ENCODE measurements at regions not wholly inside any gene's neighbourhood (a gene's known extent, or its start where the extent isn't known, plus 50 kb on each side); places are given as distances from the start of the nearest gene placed in this dataset.

DNA sequence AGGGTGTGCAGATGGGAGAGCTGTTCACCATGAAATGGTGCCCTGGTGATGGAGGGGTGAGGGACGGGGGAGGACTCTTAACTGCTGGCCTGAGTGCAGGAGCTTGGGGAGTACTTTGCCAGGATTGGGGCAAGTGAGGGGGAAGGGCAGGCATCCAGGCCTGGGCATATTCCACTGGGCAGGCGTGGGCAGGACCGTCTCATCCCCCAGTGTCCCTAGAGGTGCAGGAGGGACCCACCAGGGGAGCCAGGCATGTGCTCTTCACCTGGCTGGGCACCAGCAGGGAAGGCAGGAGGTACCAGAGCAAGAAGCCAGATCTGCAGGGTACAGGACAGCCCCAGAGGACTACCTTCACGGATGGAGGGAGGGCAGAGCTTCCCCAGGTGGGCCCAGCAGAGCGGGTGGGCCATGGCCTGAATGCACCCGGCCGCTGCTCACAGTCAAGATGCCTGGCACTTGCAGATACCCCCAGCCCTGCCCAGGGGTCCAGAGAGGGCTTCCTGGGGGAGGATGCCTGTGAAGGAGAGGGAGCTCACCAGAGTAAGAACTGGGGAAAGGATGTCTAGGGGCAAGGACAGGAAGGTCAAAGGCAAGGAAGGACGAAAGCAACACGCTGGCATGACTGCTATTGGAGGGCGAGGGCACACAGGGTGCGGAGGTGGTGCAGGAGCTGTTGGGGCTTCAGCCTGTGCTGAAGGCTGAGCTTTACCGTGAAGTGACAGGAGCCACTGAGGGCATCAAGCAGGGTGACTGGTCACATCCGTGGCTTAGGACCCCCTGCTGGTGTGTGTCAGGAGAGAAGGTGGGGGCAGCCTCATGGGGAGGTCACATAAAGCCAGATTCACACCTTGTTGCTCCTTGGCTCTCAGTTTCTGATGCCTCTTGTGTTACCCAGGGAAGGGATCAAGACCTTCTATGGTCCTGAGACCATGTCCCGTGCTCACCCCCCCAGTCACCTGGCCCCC lies 68.2 kb upstream of the NKX1-1 start:
- no peaks in the 10 kb centered on the region for H3K4me1 Mint-ChIP-seq (ENCODE audit: low read depth)
- TF ChIP-seq, protein P1, sequence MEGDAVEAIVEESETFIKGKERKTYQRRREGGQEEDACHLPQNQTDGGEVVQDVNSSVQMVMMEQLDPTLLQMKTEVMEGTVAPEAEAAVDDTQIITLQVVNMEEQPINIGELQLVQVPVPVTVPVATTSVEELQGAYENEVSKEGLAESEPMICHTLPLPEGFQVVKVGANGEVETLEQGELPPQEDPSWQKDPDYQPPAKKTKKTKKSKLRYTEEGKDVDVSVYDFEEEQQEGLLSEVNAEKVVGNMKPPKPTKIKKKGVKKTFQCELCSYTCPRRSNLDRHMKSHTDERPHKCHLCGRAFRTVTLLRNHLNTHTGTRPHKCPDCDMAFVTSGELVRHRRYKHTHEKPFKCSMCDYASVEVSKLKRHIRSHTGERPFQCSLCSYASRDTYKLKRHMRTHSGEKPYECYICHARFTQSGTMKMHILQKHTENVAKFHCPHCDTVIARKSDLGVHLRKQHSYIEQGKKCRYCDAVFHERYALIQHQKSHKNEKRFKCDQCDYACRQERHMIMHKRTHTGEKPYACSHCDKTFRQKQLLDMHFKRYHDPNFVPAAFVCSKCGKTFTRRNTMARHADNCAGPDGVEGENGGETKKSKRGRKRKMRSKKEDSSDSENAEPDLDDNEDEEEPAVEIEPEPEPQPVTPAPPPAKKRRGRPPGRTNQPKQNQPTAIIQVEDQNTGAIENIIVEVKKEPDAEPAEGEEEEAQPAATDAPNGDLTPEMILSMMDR (IDR thresholded peaks at IDR 0.05) = no peak
- H3K36me3 Mint-ChIP-seq (ENCODE audit: low read depth) = no peaks in the 10 kb centered on the region
- H3K4me3 Mint-ChIP-seq = no peak overlapping the region
- peaks cover under 1% of the 10 kb centered on the region; the same call in 1 of the 2 replicates for H3K9me3 Mint-ChIP-seq
- DNase-seq = no peak
- H3K27ac Mint-ChIP-seq = no peak overlapping the region
- H3K27me3 Mint-ChIP-seq (ENCODE audit: insufficient read depth) = peaks cover 5% of the 10 kb centered on the region

DNA sequence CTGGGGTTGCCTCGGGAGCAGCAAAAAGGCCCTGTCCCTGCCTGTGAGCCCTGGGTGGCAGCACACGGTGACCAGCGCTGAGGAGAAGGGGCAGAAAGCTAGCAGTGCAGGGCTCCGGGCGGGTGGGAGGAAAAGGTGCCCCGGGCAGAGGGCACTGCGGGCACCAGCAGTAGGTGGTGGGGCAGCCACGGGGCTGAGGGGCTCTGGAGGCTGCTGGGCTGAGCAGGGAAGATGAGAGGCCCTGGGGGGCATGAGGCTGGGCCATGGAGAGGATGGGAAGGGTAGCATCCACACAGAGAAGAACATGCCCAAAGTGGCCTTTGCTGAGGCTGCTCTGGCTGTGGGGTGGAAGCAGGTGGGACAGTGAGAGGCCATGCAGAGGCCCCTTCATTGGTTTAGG lies 67.5 kb upstream of the NKX1-1 start:
- Mint-ChIP-seq H3K4me3 (no peak overlapping the region), H3K9me3 (no peaks in the 10 kb centered on the region; the same call in 1 of the 2 replicates), H3K36me3 (ENCODE audit: low read depth) (no peaks in the 10 kb centered on the region), H3K4me1 (ENCODE audit: low read depth) (no peaks in the 10 kb centered on the region), H3K27ac (no peak overlapping the region), H3K27me3 (ENCODE audit: insufficient read depth) (peaks cover 5% of the 10 kb centered on the region)
- TF ChIP-seq, protein P1 (IDR thresholded peaks at IDR 0.05) = no peak
- no peak for DNase-seq

DNA sequence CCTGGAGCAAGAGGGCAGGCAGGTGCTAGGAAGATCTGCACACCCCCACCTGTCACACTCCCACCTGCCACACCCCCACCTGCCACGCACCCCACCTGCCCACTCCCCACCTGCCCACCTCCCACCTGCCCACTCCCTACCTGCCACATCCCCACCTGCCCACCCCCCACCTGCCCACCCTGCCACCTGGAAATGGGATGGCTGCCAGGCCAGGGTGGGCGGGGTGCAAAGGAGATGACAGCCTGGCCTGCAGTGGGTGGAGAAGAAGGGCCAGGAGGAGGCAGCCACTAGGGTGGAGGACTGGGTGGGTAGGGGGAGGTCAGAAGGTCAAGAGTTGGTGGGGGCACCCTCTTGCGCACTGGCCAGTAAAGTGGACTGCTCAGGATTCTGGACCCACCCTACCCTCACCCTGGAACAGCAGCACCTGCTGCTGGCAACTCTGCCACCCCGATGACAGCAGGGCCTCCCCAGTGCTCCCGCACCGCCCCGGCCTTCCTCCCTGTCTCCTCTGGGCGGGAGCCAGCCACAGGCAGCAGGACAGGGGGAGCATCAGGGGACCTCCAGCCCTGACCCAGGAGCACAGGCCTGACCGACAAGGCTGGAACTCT lies 66.8 kb upstream of the NKX1-1 start:
- Mint-ChIP-seq H3K27me3 (ENCODE audit: insufficient read depth) (peaks cover 5% of the 10 kb centered on the region), H3K27ac (no peak overlapping the region), H3K4me3 (no peak overlapping the region), H3K36me3 (ENCODE audit: low read depth) (peaks cover 5% of the 10 kb centered on the region), H3K9me3 (peaks cover 4% of the 10 kb centered on the region), H3K4me1 (ENCODE audit: low read depth) (no peaks in the 10 kb centered on the region)
- TF ChIP-seq, protein P1 (IDR thresholded peaks at IDR 0.05) = no peak
- no peak for DNase-seq

DNA sequence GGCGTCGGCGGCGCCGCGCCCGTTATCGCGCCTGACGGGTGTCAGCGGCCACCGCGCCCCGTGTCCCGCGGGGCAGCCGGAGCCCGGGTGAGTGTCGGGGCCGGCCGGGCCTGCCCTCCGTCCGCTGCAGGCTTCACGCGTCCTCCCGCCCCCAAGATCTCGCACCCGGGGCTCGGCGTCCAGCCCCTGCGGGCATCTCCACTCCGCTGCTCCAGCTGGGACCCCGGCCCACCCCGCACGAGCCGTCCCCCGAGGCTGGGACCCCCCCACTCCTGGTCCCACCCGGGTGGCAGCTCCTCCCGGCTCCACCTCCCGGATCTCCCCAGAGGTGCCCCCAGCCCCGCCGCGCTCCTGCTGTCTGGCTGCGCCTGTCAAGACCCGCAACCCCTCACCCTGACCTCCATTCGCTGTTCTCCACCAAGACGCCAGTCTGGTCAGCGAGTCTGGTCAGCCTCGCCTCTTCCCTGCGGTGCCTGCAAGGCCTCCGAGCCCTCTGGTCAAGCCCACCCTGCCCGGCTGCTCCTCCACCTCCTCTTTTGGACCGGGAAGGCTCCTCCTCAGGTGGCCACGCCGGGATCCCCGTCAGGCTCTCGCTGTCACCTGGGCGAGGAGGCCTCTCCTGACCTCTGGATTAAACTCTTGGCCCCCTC lies 66.0 kb upstream of the NKX1-1 start:
- Mint-ChIP-seq H3K36me3 (ENCODE audit: low read depth) (peaks cover 13% of the 10 kb centered on the region), H3K27ac (no peak overlapping the region), H3K4me3 (no peak overlapping the region), H3K27me3 (ENCODE audit: insufficient read depth) (peaks cover 5% of the 10 kb centered on the region), H3K4me1 (ENCODE audit: low read depth) (no peaks in the 10 kb centered on the region), H3K9me3 (peaks cover 12% of the 10 kb centered on the region)
- DNase-seq = no peak
- TF ChIP-seq, protein P1 (IDR thresholded peaks at IDR 0.05) = no peak

DNA sequence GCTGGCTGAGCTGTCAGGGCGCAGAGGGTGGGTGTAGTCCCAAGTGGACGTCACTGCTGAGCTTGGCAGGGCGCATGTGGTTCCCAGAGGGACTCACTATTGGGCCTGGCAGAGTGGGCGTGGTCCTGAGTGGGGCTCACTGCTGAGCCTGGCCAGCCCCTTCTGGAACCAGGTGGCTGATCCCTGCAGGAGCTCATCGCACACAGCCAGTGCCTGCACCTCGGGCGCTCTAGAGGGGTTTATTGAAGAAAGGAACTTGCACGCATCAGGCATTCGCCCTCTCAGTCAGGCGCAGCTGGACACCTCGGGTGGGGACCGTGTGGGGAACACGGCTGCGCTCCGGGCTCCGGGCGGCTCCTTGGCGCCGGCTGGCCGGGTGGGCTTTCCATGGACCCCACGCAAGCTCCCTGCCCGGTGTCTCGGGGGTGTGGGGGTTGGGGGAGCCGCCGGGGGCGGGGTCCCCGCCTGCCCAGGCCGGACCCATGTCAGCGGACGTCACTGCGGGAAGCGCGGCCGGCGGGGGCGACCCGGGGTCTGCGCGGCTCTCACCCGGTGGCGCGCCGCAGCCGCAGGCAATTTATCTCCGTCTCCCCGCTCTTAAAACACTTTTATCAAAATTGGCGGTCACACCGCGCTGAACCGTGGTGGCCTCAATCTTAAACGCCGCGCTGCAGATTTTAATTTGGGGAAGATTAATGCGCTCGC lies 65.4 kb upstream of the NKX1-1 start:
- no peak for DNase-seq
- H3K36me3 Mint-ChIP-seq (ENCODE audit: low read depth) = peaks cover 14% of the 10 kb centered on the region
- TF ChIP-seq, protein P1 (IDR thresholded peaks at IDR 0.05) = no peak
- peaks cover 5% of the 10 kb centered on the region for H3K27me3 Mint-ChIP-seq (ENCODE audit: insufficient read depth)
- H3K4me3 Mint-ChIP-seq = no peak overlapping the region
- no peak overlapping the region for H3K27ac Mint-ChIP-seq
- peaks cover 13% of the 10 kb centered on the region for H3K9me3 Mint-ChIP-seq
- H3K4me1 Mint-ChIP-seq (ENCODE audit: low read depth) = no peaks in the 10 kb centered on the region
